PC-9 (cell line): ENCODE measurements at regions not wholly inside any gene's neighbourhood (a gene's known extent, or its start where the extent isn't known, plus 50 kb on each side); places are given as distances from the start of the nearest gene placed in this dataset.

Experiments used
- BruUV-seq: library from RNA; stranded (reverse); fragments of 400-500 nt; replicated peaks from 2 replicates; lab custom pipeline; 2021; lab: Mats Ljungman, UMichigan
- CTCF ChIA-PET: fragments of 300-600 bp; sonication (Branson Sonifier 250); formaldehyde crosslinking; loops from one replicate; lab custom pipeline; 2022; ENCODE audit warnings: antibody characterized with exemption; lab: Charles Lee
- POLR2A ChIA-PET: fragments of 300-600 bp; sonication (Branson Sonifier 250); formaldehyde crosslinking; loops from one replicate; lab custom pipeline; 2022; ENCODE audit warnings: antibody characterized with exemption; ENCODE audit not compliant: unreplicated experiment; lab: Charles Lee
- DNase-seq, 2 experiments: peaks; one replicate each; pipeline versions ENCODE4 v3.0.0 to v3.0.0-alpha.2; 2015 to 2022; ENCODE audit warnings: mixed read lengths in 1 of 2
- H2AFZ ChIP-seq: fragments of 200-600 bp; sonication (generic); 2 replicates; pipeline ENCODE4 v1.8.1; 2017; ENCODE audit warnings: antibody characterized with exemption
- H3F3A ChIP-seq: fragments of 200-600 bp; sonication (generic); 2 replicates; pipeline ENCODE4 v1.8.1; 2017; ENCODE audit warnings: antibody characterized with exemption, mild to moderate bottlenecking, low read depth; ENCODE audit not compliant: insufficient read depth
- H3K27ac ChIP-seq: fragments of 200-600 bp; sonication (generic); 2 replicates; pipeline ENCODE4 v1.6.1; 2016; ENCODE audit warnings: mixed run types
- H3K27me3 ChIP-seq: fragments of 200-600 bp; sonication (generic); 2 replicates; pipeline ENCODE4 v1.6.1; 2016; ENCODE audit warnings: low read depth, mixed run types; ENCODE audit not compliant: insufficient read depth
- H3K36me3 ChIP-seq: fragments of 200-600 bp; sonication (generic); 2 replicates; pipeline ENCODE4 v1.6.1; 2016; ENCODE audit warnings: low read depth, mixed run types
- H3K4me1 ChIP-seq: fragments of 200-600 bp; sonication (generic); replicated peaks from 2 replicates; pipeline ENCODE4 v1.6.1; 2016; ENCODE audit warnings: mixed run types; ENCODE audit not compliant: insufficient read depth
- H3K4me2 ChIP-seq: fragments of 200-600 bp; sonication (generic); 2 replicates; pipeline ENCODE4 v1.6.1; 2017; ENCODE audit warnings: mixed run types
- H3K4me3 ChIP-seq: fragments of 200-600 bp; sonication (generic); 2 replicates; pipeline ENCODE4 v1.6.1; 2016; ENCODE audit warnings: mixed run types
- H3K79me2 ChIP-seq: fragments of 200-600 bp; sonication (generic); 2 replicates; pipeline ENCODE4 v1.6.1; 2017; ENCODE audit warnings: low read depth, mixed run types
- H3K9me2 ChIP-seq: fragments of 200-600 bp; sonication (generic); 2 replicates; pipeline ENCODE4 v1.8.1; 2017; ENCODE audit warnings: mild to moderate bottlenecking; ENCODE audit not compliant: insufficient read depth
- H3K9me3 ChIP-seq: fragments of 200-600 bp; sonication (generic); 2 replicates; pipeline ENCODE4 v1.8.1; 2016; ENCODE audit warnings: low read depth; ENCODE audit not compliant: insufficient read depth
- H4K20me1 ChIP-seq: fragments of 200-600 bp; sonication (generic); 2 replicates; pipeline ENCODE4 v1.8.1; 2017; ENCODE audit not compliant: insufficient read depth
- EZH2 ChIP-seq: fragments of 200-600 bp; sonication (generic); IDR thresholded peaks from 2 replicates; pipeline ENCODE4 v1.8.0; 2017; ENCODE audit warnings: antibody characterized with exemption, low read depth
- intact Hi-C: fragments of 100-400 bp; cut with micrococcal nuclease; formaldehyde crosslinking; loops from one replicate; pipeline ENCODE4 v1.10.0; 2022; ENCODE audit not compliant: unreplicated experiment
- TF ChIP-seq, protein P1 (sequence below): fragments of 200-600 bp; sonication (generic); conservative IDR thresholded peaks from 2 replicates; pipeline ENCODE4 v1.6.1; 2017; ENCODE audit warnings: mixed run types, antibody characterized with exemption, mild to moderate bottlenecking, moderate library complexity

DNA sequence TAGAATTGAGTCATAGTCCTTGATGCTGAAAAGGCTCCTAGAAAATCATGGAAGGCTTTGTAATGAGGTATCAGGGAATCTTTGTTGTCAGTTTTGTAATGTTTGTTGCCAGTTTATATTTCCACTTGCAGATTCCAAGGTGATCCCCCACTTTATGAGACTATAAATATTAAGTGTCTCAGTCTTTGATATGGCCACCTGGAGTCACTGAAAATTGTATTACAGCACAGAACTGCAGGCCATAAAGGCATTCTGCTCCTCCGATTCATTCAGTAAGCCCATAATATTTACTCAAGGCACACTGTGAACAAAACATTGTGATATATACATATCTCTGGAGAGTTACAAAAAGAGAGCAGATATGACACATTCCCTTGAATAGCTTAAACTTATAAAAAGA lies 457.8 kb upstream of the ZNF385D start:
- Histone ChIP-seq H3K27ac (no peak overlapping the region), H3K79me2 (no peaks in the 10 kb centered on the region), H3K27me3 (no peaks in the 10 kb centered on the region), H3K9me2 (no peaks in the 10 kb centered on the region), H2AFZ (no peak overlapping the region), H3K36me3 (no peaks in the 10 kb centered on the region), H3K9me3 (no peaks in the 10 kb centered on the region), H3K4me2 (no peak overlapping the region), H3F3A (no peaks in the 10 kb centered on the region), H3K4me3 (no peak overlapping the region), H3K4me1 (no peaks in the 10 kb centered on the region), H4K20me1 (no peaks in the 10 kb centered on the region)
- TF ChIP-seq, protein P1, sequence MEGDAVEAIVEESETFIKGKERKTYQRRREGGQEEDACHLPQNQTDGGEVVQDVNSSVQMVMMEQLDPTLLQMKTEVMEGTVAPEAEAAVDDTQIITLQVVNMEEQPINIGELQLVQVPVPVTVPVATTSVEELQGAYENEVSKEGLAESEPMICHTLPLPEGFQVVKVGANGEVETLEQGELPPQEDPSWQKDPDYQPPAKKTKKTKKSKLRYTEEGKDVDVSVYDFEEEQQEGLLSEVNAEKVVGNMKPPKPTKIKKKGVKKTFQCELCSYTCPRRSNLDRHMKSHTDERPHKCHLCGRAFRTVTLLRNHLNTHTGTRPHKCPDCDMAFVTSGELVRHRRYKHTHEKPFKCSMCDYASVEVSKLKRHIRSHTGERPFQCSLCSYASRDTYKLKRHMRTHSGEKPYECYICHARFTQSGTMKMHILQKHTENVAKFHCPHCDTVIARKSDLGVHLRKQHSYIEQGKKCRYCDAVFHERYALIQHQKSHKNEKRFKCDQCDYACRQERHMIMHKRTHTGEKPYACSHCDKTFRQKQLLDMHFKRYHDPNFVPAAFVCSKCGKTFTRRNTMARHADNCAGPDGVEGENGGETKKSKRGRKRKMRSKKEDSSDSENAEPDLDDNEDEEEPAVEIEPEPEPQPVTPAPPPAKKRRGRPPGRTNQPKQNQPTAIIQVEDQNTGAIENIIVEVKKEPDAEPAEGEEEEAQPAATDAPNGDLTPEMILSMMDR, result no peak
- no peak for TF ChIP-seq EZH2
- no peak for DNase-seq
- BruUV-seq, result no TSS peak
- POLR2A ChIA-PET, result no interaction called here
- intact Hi-C loops, result no loop called here
- CTCF ChIA-PET, result no interaction called here

DNA sequence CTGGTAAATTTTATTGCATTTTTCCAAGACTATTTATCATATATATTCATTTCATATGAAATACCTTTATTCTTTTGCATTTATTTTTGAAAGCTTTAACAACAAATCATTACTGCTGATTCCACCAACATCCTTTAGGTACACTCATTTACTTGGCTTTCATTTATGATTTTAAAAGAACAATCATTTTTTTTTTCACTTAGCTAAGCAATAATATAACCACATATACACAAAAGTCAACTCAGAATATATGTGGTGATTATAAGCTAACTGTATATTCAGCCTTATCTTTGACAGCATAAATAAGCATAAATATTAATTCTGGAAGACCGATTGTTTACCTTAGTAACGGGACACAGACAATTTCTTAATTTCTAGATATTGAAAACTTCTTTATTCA lies 458.6 kb upstream of the ZNF385D start:
- no peak for DNase-seq
- H3K36me3 ChIP-seq, result no peaks in the 10 kb centered on the region
- no peak overlapping the region for H3K4me3 ChIP-seq
- TF ChIP-seq, protein P1, result no peak
- TF ChIP-seq EZH2, result no peak
- no peak overlapping the region for H3K4me2 ChIP-seq
- H3K4me1 ChIP-seq, result no peaks in the 10 kb centered on the region
- H3K9me2 ChIP-seq, result no peaks in the 10 kb centered on the region
- intact Hi-C loops, result no loop called here
- H3K27me3 ChIP-seq, result no peaks in the 10 kb centered on the region
- H3K79me2 ChIP-seq, result no peaks in the 10 kb centered on the region
- no peak overlapping the region for H3K27ac ChIP-seq
- no peaks in the 10 kb centered on the region for H3K9me3 ChIP-seq
- CTCF ChIA-PET, result no interaction called here
- no peaks in the 10 kb centered on the region for H4K20me1 ChIP-seq
- H3F3A ChIP-seq, result no peaks in the 10 kb centered on the region
- no peak overlapping the region for H2AFZ ChIP-seq
- no TSS peak for BruUV-seq
- POLR2A ChIA-PET, result no interaction called here

DNA sequence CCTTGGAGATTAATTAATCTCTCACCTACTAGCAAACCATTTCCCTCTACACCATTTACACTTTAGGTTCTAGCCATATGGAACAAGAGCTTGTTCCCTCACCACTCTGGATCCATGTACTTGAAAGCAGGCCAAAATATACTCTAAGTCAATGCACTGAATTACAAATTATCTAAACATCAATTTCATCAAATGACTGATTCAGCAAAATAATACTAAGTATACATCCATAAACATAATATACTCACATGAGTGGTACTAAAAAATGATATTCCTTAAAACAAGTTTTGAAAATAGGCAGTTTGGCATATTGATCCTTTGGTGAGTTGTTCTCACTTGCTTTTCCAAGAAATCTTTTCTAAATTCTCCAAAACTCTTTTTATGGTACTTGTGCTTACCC lies 459.7 kb upstream of the ZNF385D start:
- H3K9me2 ChIP-seq, result no peaks in the 10 kb centered on the region
- H3K4me3 ChIP-seq, result no peak overlapping the region
- ChIA-PET CTCF (no interaction called here), POLR2A (no interaction called here)
- no peaks in the 10 kb centered on the region for H3K79me2 ChIP-seq
- no peak for DNase-seq
- no peaks in the 10 kb centered on the region for H4K20me1 ChIP-seq
- H2AFZ ChIP-seq, result no peak overlapping the region
- intact Hi-C loops, result no loop called here
- no peaks in the 10 kb centered on the region for H3K27me3 ChIP-seq
- TF ChIP-seq EZH2, result no peak
- TF ChIP-seq, protein P1, result no peak
- H3K4me2 ChIP-seq, result no peak overlapping the region
- H3K36me3 ChIP-seq, result no peaks in the 10 kb centered on the region
- H3K27ac ChIP-seq, result no peak overlapping the region
- H3K4me1 ChIP-seq, result no peaks in the 10 kb centered on the region
- no peaks in the 10 kb centered on the region for H3F3A ChIP-seq
- no peaks in the 10 kb centered on the region for H3K9me3 ChIP-seq
- no TSS peak for BruUV-seq
